Ovary (tissue), 7 donors: ENCODE measurements at regions not wholly inside any gene's neighbourhood (a gene's known extent, or its start where the extent isn't known, plus 50 kb on each side); places are given as distances from the start of the nearest gene placed in this dataset.

Experiments
- DNase-seq, 5 donors: peaks; one replicate each; pipeline ENCODE4 v3.0.0-alpha.2; 2019 to 2020
- H3K27ac ChIP-seq, 2 donors: fragments of 200-600 bp; one replicate each; pipeline versions ENCODE4 v1.5.1 to v1.8.0; 2019 to 2022
- H3K27me3 ChIP-seq: fragments of 200-600 bp; one replicate; pipeline ENCODE4 v1.8.0; 2022
- H3K36me3 ChIP-seq: fragments of 200-600 bp; sonication (generic); one replicate; pipeline ENCODE4 v1.5.1; 2019
- H3K4me1 ChIP-seq: one replicate; pipeline ENCODE4 v1.8.1; 2013; ENCODE audit warnings: mild to moderate bottlenecking, moderate library complexity; ENCODE audit not compliant: insufficient read depth
- H3K4me3 ChIP-seq: fragments of 200-600 bp; sonication (generic); one replicate; pipeline ENCODE4 v1.5.1; 2017
- H3K9me3 ChIP-seq, 2 donors: fragments of 200-600 bp in 1 of 2; sonication (generic) in 1 of 2; one replicate each; pipeline versions ENCODE4 v1.5.1 to v1.8.1; 2013 to 2019; ENCODE audit warnings: mild to moderate bottlenecking in 1 of 2, moderate library complexity in 1 of 2
- CTCF ChIP-seq, 3 donors: fragments of 450-650 bp in 2 of 3; fragments of 200-600 bp in 1 of 3; IDR thresholded peaks; one replicate each; pipeline versions ENCODE4 v1.5.1 to v1.8.0; 2016 to 2022; ENCODE audit warnings: antibody characterized with exemption in 3 of 3, mild to moderate bottlenecking in 1 of 3
- EP300 ChIP-seq: sonication (generic); formaldehyde crosslinking; IDR thresholded peaks from one replicate; pipeline ENCODE4 v1.6.1; 2017; ENCODE audit warnings: antibody characterized with exemption
- POLR2A ChIP-seq: fragments of 450-650 bp; IDR thresholded peaks from one replicate; pipeline ENCODE4 v1.6.1; 2017; ENCODE audit warnings: antibody characterized with exemption, mild to moderate bottlenecking, moderate library complexity
- WGBS, 3 donors: extraction: QIAGEN DNeasy Blood & Tissue Kit in 1 of 3; methylation state at CpG; one replicate each; pipeline versions ENCODE4 v1.1.5 to v1.1.7; 2013 to 2017; 5-methylcytosine and 5-hydroxymethylcytosine counted together
- intact Hi-C, 4 donors: fragments of 100-400 bp; cut with DNase I; formaldehyde crosslinking; loops; one replicate each; pipeline versions ENCODE4 v1.11.0 to v1.15.1; 2022 to 2023
- donor health status: DM: no; HTN: no; CAD: no; lungs with moderate emphysema.
- donor health status: DM: no; HTN: no; CAD: no.
- donor health status: Bipolar disorder and iron deficiency.
- donor health status: DM: no; HTN: no; CAD: no.
- donor health status: DM: yes; HTN: yes; CAD: no.

DNA sequence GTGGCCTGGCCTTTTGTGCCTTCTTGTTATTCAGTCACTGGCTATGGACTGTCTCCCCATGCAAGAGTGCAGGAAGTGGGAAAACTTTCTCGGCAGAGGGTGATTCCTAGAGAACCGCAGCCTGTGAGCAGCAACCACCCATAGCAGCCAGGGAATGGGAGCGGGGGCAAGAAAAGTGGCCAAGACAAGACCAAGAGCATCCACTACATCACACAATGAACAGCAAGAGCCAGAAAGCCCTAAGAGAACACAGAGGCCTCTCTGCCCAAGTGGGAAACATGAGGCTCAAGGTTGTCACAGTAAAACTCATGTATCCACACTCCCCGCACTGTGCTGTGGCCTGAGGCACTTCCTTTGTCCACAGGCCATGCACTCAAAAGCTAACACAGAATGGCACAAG lies 129.1 kb upstream of the FSTL4 start:
- no peaks in the 10 kb centered on the region for H3K27me3 ChIP-seq
- WGBS, 3 donors: 89 to 95% (median 92%) methylated on average over 4 of the region's 4 CpGs
- no peaks in the 10 kb centered on the region for H3K36me3 ChIP-seq

DNA sequence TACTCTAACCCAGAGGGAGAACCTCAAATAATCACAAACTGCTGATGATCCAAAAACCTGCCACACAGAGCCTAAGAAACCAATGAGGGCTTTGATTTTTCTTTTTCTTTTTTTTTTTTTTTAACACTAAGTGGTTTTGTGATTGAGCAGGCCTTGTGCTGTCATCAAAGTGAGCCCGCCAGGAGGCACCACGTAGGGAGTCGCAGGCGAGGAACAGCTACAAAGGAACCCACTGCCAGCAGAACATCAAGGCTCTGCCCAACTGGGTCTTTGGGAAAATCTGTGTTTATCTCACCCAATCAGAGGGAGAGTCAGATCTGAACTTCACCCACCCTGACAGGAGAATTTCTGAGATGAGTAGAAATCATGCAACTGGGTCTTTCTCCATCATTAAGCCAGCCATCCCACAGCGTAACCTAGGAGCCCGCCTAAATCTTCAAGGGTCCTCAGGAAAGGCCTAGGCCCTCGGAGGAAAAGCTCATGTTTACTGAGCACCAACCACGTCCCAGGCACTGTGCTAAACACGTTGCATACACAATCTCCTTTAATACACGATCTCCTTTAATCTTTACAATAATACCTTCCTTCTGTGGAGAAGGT lies 126.9 kb upstream of the FSTL4 start:
- H3K36me3 ChIP-seq: no peaks in the 10 kb centered on the region
- no peaks in the 10 kb centered on the region for H3K4me1 ChIP-seq
- no peak overlapping the region for H3K4me3 ChIP-seq
- H3K9me3 ChIP-seq: no peaks in the 10 kb centered on the region
- no peak for TF ChIP-seq CTCF (IDR thresholded peaks at IDR 0.05)
- no peak for TF ChIP-seq POLR2A
- TF ChIP-seq EP300: no peak
- no peak for DNase-seq
- intact Hi-C loops: no loop called here
- H3K27me3 ChIP-seq: no peaks in the 10 kb centered on the region
- WGBS, 3 donors: 89 to 92% (median 90%) methylated on average over 10 of the region's 10 CpGs
- H3K27ac ChIP-seq: no peak overlapping the region

More for the DNA sequence above, 129.1 kb upstream of the FSTL4 start:
- H3K27ac ChIP-seq: no peak overlapping the region
- no peaks in the 10 kb centered on the region for H3K4me1 ChIP-seq
- H3K9me3 ChIP-seq: no peaks in the 10 kb centered on the region
- no peak for TF ChIP-seq EP300
- no peak for TF ChIP-seq CTCF (IDR thresholded peaks at IDR 0.05)
- TF ChIP-seq POLR2A: no peak
- no peak overlapping the region for H3K4me3 ChIP-seq
- DNase-seq: no peak
- intact Hi-C loops: no loop called here

DNA sequence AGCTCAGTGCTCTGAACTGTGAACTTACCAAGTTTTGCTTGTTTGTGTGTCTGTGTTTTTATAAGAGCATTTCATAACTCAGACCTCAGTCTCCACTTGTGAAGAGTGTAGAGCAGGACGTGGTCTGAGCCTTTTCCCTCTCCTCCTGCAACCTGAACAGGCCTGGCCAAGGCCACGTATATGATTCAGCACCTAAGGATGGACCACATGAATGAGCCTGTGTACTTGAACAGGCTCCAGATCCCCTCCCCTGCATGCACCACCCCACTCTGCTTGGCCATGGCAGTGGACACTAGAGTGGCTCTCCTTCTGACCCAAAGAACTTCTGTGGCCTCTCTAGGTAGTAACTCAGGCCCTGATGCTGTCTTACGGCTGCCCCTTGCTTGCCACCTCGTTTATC lies 125.9 kb upstream of the FSTL4 start:
- no peak for DNase-seq
- intact Hi-C loops: no loop called here
- no peaks in the 10 kb centered on the region for H3K36me3 ChIP-seq
- 34 to 55% (median 45%) methylated on average over 4 of the region's 4 CpGs for whole genome bisulfite sequencing, 3 donors
- H3K27me3 ChIP-seq: no peaks in the 10 kb centered on the region
- no peak overlapping the region for H3K4me3 ChIP-seq
- TF ChIP-seq CTCF (IDR thresholded peaks at IDR 0.05) (no peak), EP300 (no peak), POLR2A (no peak)
- no peaks in the 10 kb centered on the region for H3K4me1 ChIP-seq
- no peak overlapping the region for H3K27ac ChIP-seq
- H3K9me3 ChIP-seq: no peaks in the 10 kb centered on the region

GRCh38 chr5:133736512-133736911 lies 124.2 kb upstream of the FSTL4 start:
- H3K4me3 ChIP-seq: no peak overlapping the region
- WGBS, 3 donors: 48 to 59% (median 50%) methylated on average over 5 of the region's 5 CpGs

More at GRCh38 chr5:133736512-133736911, 124.2 kb upstream of the FSTL4 start:
- Histone ChIP-seq H3K36me3 (no peaks in the 10 kb centered on the region), H3K9me3 (no peaks in the 10 kb centered on the region), H3K4me1 (no peaks in the 10 kb centered on the region), H3K27ac (no peak overlapping the region), H3K27me3 (no peaks in the 10 kb centered on the region)
- no peak for TF ChIP-seq POLR2A
- no peak for TF ChIP-seq CTCF (IDR thresholded peaks at IDR 0.05)
- no peak for TF ChIP-seq EP300
- intact Hi-C loops: no loop called here
- DNase-seq: no peak
